Tibial nerve (tissue), 3 donors: ENCODE measurements at regions not wholly inside any gene's neighbourhood (a gene's known extent, or its start where the extent isn't known, plus 50 kb on each side); places are given as distances from the start of the nearest gene placed in this dataset.

Experiments
- POLR2A ChIP-seq, 2 donors: fragments of 450-650 bp; IDR thresholded peaks; one replicate each; pipeline ENCODE4 v1.6.1; 2017; ENCODE audit warnings: antibody characterized with exemption in 2 of 2, mild to moderate bottlenecking in 2 of 2, moderate library complexity in 2 of 2
- TF ChIP-seq, protein P1 (sequence below), 5 experiments: fragments of 200-600 bp in 3 of 5; fragments of 450-650 bp in 2 of 5; sonication (generic) in 3 of 5; IDR thresholded peaks; one replicate each; pipeline ENCODE4 v1.5.1; 2016 to 2019; ENCODE audit warnings: antibody characterized with exemption in 5 of 5, mild to moderate bottlenecking in 3 of 5, moderate library complexity in 2 of 5

DNA sequence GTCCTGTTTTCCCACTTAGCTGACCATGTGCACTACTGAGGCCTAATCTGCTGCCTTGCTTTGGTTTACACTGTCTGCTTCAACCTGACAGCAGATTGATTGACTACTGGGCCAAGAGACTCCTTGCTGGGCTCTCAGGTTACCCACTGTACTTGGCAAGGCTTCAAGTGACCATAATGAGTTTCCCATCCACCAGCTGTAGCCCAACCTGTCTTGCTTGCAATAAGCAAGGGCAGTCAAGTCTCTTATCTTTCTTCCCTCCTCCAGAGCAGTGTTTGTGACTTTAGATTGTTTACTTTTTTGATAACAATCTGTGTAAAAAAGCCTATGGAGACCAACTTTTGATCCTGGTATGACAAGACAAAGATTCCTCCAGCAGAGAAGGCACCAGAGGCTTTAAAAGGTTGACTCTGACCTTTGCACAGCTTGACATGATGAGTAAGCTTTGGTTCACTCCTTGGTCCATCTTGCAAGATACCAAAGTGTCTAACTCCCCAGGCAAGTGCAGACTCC is 912.3 kb upstream of the SEMA6A start:
- TF ChIP-seq, protein P1, sequence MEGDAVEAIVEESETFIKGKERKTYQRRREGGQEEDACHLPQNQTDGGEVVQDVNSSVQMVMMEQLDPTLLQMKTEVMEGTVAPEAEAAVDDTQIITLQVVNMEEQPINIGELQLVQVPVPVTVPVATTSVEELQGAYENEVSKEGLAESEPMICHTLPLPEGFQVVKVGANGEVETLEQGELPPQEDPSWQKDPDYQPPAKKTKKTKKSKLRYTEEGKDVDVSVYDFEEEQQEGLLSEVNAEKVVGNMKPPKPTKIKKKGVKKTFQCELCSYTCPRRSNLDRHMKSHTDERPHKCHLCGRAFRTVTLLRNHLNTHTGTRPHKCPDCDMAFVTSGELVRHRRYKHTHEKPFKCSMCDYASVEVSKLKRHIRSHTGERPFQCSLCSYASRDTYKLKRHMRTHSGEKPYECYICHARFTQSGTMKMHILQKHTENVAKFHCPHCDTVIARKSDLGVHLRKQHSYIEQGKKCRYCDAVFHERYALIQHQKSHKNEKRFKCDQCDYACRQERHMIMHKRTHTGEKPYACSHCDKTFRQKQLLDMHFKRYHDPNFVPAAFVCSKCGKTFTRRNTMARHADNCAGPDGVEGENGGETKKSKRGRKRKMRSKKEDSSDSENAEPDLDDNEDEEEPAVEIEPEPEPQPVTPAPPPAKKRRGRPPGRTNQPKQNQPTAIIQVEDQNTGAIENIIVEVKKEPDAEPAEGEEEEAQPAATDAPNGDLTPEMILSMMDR (IDR thresholded peaks at IDR 0.05) = no peak
- no peak for TF ChIP-seq POLR2A (IDR thresholded peaks at IDR 0.05)
